Gastrocnemius medialis (tissue), 4 donors: ENCODE measurements at regions not wholly inside any gene's neighbourhood (a gene's known extent, or its start where the extent isn't known, plus 50 kb on each side); places are given as distances from the start of the nearest gene placed in this dataset.

Experiments
- POLR2A ChIP-seq, 2 donors: fragments of 450-650 bp; IDR thresholded peaks; one replicate each; pipeline ENCODE4 v1.6.1; 2017; ENCODE audit warnings: antibody characterized with exemption in 2 of 2, mild to moderate bottlenecking in 2 of 2, moderate library complexity in 2 of 2
- TF ChIP-seq, protein P1 (sequence below), 5 experiments: fragments of 450-650 bp in 3 of 5; fragments of 200-600 bp in 2 of 5; sonication (generic) in 2 of 5; IDR thresholded peaks in 4 of 5; conservative IDR thresholded peaks in 1 of 5; 1 replicate in 4 of 5; 2 replicates in 1 of 5; pipeline ENCODE4 v1.5.1; 2016 to 2019; ENCODE audit warnings: antibody characterized with exemption in 5 of 5, mild to moderate bottlenecking in 3 of 5, moderate library complexity in 3 of 5

GRCh38 chr15:69813881-69814280 is 283.8 kb downstream of the TLE3 start:
- TF ChIP-seq POLR2A (IDR thresholded peaks at IDR 0.05) = no peak
- TF ChIP-seq, protein P1, sequence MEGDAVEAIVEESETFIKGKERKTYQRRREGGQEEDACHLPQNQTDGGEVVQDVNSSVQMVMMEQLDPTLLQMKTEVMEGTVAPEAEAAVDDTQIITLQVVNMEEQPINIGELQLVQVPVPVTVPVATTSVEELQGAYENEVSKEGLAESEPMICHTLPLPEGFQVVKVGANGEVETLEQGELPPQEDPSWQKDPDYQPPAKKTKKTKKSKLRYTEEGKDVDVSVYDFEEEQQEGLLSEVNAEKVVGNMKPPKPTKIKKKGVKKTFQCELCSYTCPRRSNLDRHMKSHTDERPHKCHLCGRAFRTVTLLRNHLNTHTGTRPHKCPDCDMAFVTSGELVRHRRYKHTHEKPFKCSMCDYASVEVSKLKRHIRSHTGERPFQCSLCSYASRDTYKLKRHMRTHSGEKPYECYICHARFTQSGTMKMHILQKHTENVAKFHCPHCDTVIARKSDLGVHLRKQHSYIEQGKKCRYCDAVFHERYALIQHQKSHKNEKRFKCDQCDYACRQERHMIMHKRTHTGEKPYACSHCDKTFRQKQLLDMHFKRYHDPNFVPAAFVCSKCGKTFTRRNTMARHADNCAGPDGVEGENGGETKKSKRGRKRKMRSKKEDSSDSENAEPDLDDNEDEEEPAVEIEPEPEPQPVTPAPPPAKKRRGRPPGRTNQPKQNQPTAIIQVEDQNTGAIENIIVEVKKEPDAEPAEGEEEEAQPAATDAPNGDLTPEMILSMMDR (IDR thresholded peaks at IDR 0.05 in 4 of 5, conservative IDR thresholded peaks at IDR 0.05 in 1 of 5) = no peak
